22Rv1 (cell line): ENCODE measurements at regions not wholly inside any gene's neighbourhood (a gene's known extent, or its start where the extent isn't known, plus 50 kb on each side); places are given as distances from the start of the nearest gene placed in this dataset.

Experiments used
- H3K27ac ChIP-seq: fragments of 450-650 bp; 2 replicates; pipeline ENCODE4 v1.5.1; 2017
- CTCF ChIP-seq: fragments of 450-650 bp; IDR thresholded peaks from 2 replicates; pipeline ENCODE4 v1.5.1; 2017; ENCODE audit warnings: mild to moderate bottlenecking
- ZFX ChIP-seq: fragments of 450-650 bp; IDR thresholded peaks from 2 replicates; pipeline ENCODE4 v1.6.1; 2017; ENCODE audit warnings: antibody characterized with exemption, borderline replicate concordance

- no peak overlapping the region for H3K27ac ChIP-seq
- TF ChIP-seq CTCF (no peak), ZFX (no peak)
These were observed 185.8 kb upstream of the SSTR1 start for GRCh38 chr14:38021861-38022260.

DNA sequence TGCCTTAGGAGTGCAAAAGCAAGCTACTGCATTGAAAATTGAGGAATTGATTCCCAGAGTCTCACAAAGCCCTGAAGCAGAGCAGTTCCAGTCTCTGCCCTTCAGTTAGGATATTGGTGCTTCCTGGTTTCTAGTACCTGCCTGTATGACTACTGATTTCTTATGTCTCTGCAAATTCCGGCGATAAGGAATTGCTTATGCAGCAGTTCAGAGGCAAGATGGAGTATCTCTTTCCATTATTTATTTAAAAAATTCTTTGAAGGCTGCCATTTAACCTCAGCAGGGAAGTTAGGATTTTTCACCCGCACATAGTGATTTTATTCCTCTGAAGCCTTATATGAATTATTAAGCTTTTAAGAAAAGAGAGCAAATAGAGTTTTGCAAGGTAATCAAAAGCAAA, 184.9 kb upstream of the SSTR1 start:
- no peak for TF ChIP-seq CTCF
- no peak for TF ChIP-seq ZFX
- H3K27ac ChIP-seq: no peak overlapping the region

GRCh38 chr14:38038171-38038570, 169.5 kb upstream of the SSTR1 start:
- H3K27ac ChIP-seq: no peak overlapping the region
- TF ChIP-seq CTCF (no peak), ZFX (no peak)

- no peak overlapping the region for H3K27ac ChIP-seq
- TF ChIP-seq ZFX (no peak), CTCF (no peak)
These were observed 168.7 kb upstream of the SSTR1 start for GRCh38 chr14:38038986-38039385.

- TF ChIP-seq ZFX: no peak
- no peak for TF ChIP-seq CTCF
- H3K27ac ChIP-seq: no peak overlapping the region
These were observed 168.2 kb upstream of the SSTR1 start for GRCh38 chr14:38039496-38039895.

DNA sequence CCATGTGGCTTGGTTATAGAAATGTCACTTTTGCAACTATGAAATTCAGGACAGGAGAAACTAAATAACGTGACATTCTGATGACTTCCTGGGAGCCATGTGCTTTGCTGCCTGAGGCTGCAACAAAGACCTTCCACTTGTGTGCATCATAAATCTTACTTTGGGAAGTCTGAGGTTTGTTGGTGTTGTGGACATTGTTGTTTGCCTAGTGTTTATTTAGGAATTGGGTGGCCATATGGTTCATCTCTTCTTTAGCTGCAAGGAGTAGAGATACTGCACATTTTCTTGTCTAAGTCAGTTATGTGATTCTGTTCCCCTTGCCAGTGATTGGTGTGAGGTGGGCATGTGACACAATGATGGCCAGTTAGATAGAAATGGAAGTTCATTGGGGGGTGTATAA, 167.3 kb upstream of the SSTR1 start:
- no peak overlapping the region for H3K27ac ChIP-seq
- TF ChIP-seq CTCF (no peak), ZFX (no peak)

- TF ChIP-seq ZFX (no peak), CTCF (no peak)
- H3K27ac ChIP-seq: no peak overlapping the region
These were observed 165.4 kb upstream of the SSTR1 start for GRCh38 chr14:38042322-38042721.
